H1 (cell line): ENCODE measurements at regions not wholly inside any gene's neighbourhood (a gene's known extent, or its start where the extent isn't known, plus 50 kb on each side); places are given as distances from the start of the nearest gene placed in this dataset.

Experiments
- CTCF ChIA-PET: fragments of 300-600 bp; sonication (Branson Sonifier 250); formaldehyde crosslinking; loops from one replicate; lab custom pipeline; 2021; ENCODE audit not compliant: partially characterized antibody; lab: Charles Lee
- POLR2A ChIA-PET: fragments of 300-600 bp; sonication (Branson Sonifier 250); formaldehyde crosslinking; loops from one replicate; lab custom pipeline; 2021; ENCODE audit warnings: inconsistent platforms; ENCODE audit not compliant: partially characterized antibody; lab: Charles Lee
- DNase-seq, 2 experiments: peaks; one replicate each; pipeline versions ENCODE4 v3.0.0 to v3.0.0-alpha.2; 2010 to 2022; ENCODE audit warnings: low spot score in 2 of 2, low read depth in 1 of 2, mixed read lengths in 1 of 2
- FAIRE-seq: peaks from 2 replicates; lab custom pipeline; 2011; peaks lifted over from hg19 to GRCh38; lab: Jason Lieb, UNC
- H2AFZ ChIP-seq: 2 replicates; pipeline ENCODE4 v1.8.1; 2012; ENCODE audit warnings: low read length, inconsistent platforms
- H2AK5ac ChIP-seq: 2 replicates; pipeline ENCODE4 v1.6.1; 2013; ENCODE audit warnings: low read depth, low read length
- H2BK120ac ChIP-seq: replicated peaks from 2 replicates; pipeline ENCODE3; 2013; ENCODE audit warnings: low read depth, low read length, inconsistent platforms
- H2BK12ac ChIP-seq: 2 replicates; pipeline ENCODE4 v1.6.1; 2013; ENCODE audit warnings: low read depth, low read length
- H2BK15ac ChIP-seq: 2 replicates; pipeline ENCODE4 v1.6.1; 2013; ENCODE audit warnings: low read length
- H2BK20ac ChIP-seq: 2 replicates; pipeline ENCODE4 v1.6.1; 2013; ENCODE audit warnings: low read length
- H2BK5ac ChIP-seq: 2 replicates; pipeline ENCODE4 v1.6.1; 2013; ENCODE audit warnings: low read depth, low read length
- H3K14ac ChIP-seq: 2 replicates; pipeline ENCODE4 v1.6.1; 2013; ENCODE audit warnings: inconsistent platforms; ENCODE audit not compliant: insufficient read length
- H3K18ac ChIP-seq: 2 replicates; pipeline ENCODE4 v1.6.1; 2013; ENCODE audit warnings: low read length; ENCODE audit errors: extremely low read depth
- H3K23ac ChIP-seq: 2 replicates; pipeline ENCODE4 v1.6.1; 2013; ENCODE audit warnings: inconsistent platforms; ENCODE audit not compliant: insufficient read length
- H3K23me2 ChIP-seq: 2 replicates; pipeline ENCODE4 v1.6.1; 2013; ENCODE audit warnings: low read depth, low read length
- H3K27ac ChIP-seq: 2 replicates; pipeline ENCODE4 v1.6.1; 2011; ENCODE audit warnings: low read depth, low read length, inconsistent platforms
- H3K27me3 ChIP-seq, 4 experiments: replicated peaks in 1 of 4; 1 replicate in 1 of 4; 2 replicates in 3 of 4; pipeline versions ENCODE4 v1.6.1 to v1.8.1; 2011 to 2013; ENCODE audit warnings: low read length in 3 of 4, mild to moderate bottlenecking in 3 of 4, inconsistent platforms in 2 of 4, mixed read lengths in 2 of 4, moderate library complexity in 1 of 4; ENCODE audit not compliant: control insufficient read depth in 3 of 4, insufficient read depth in 3 of 4; ENCODE audit errors: extremely low read depth in 1 of 4
- H3K36me3 ChIP-seq, 4 experiments: 2 replicates each; pipeline versions ENCODE4 v1.6.1 to v1.8.1; 2011 to 2013; ENCODE audit warnings: mild to moderate bottlenecking in 4 of 4, low read length in 3 of 4, moderate library complexity in 2 of 4, control low read depth in 1 of 4, inconsistent platforms in 1 of 4; ENCODE audit not compliant: insufficient read depth in 4 of 4, control insufficient read depth in 2 of 4
- H3K4ac ChIP-seq: replicated peaks from 2 replicates; pipeline ENCODE3; 2013; ENCODE audit warnings: low read length, low read depth, mixed read lengths, inconsistent platforms; ENCODE audit not compliant: insufficient read length
- H3K4me1 ChIP-seq, 4 experiments: replicated peaks in 1 of 4; 1 replicate in 1 of 4; 2 replicates in 3 of 4; pipeline versions ENCODE4 v1.6.1 to v1.8.1; 2011 to 2013; ENCODE audit warnings: low read length in 3 of 4, inconsistent platforms in 2 of 4, mixed read lengths in 1 of 4; ENCODE audit not compliant: insufficient read depth in 4 of 4, control insufficient read depth in 3 of 4
- H3K4me2 ChIP-seq, 2 experiments: 2 replicates each; pipeline versions ENCODE4 v1.6.1 to v1.8.1; 2011 to 2013; ENCODE audit warnings: low read depth in 2 of 2, low read length in 2 of 2, control low read depth in 1 of 2, inconsistent platforms in 1 of 2, mild to moderate bottlenecking in 1 of 2; ENCODE audit not compliant: insufficient read depth in 1 of 2
- H3K4me3 ChIP-seq, 4 experiments: fragments of 200-600, 300-600 bp in 1 of 4; sonication (generic), shearing (Covaris generic), sonication (Bioruptor Twin) in 1 of 4; 2 replicates each; pipeline versions ENCODE4 v1.5.1 to v1.8.1; 2011 to 2016; ENCODE audit warnings: low read length in 4 of 4, low read depth in 3 of 4, control low read depth in 2 of 4, inconsistent platforms in 2 of 4, mild to moderate bottlenecking in 2 of 4, mixed read lengths in 1 of 4, moderate library complexity in 1 of 4; ENCODE audit not compliant: insufficient read depth in 2 of 4; ENCODE audit errors: extremely low read depth in 1 of 4
- H3K56ac ChIP-seq: replicated peaks from 2 replicates; pipeline ENCODE3; 2013; ENCODE audit warnings: low read depth, mild to moderate bottlenecking, mixed read lengths, low read length, inconsistent platforms; ENCODE audit not compliant: insufficient read length
- H3K79me1 ChIP-seq: 2 replicates; pipeline ENCODE4 v1.6.1; 2013; ENCODE audit warnings: low read depth, low read length, control low read depth
- H3K79me2 ChIP-seq, 2 experiments: 2 replicates each; pipeline versions ENCODE4 v1.6.1 to v1.8.1; 2012 to 2013; ENCODE audit warnings: low read length in 2 of 2, mild to moderate bottlenecking in 2 of 2, inconsistent platforms in 1 of 2; ENCODE audit not compliant: insufficient read depth in 2 of 2, control insufficient read depth in 1 of 2
- H3K9ac ChIP-seq, 4 experiments: replicated peaks in 1 of 4; 1 replicate in 1 of 4; 2 replicates in 3 of 4; pipeline versions ENCODE4 v1.6.1 to v1.8.1; 2011 to 2013; ENCODE audit warnings: low read depth in 3 of 4, low read length in 3 of 4, control low read depth in 2 of 4, mild to moderate bottlenecking in 2 of 4, moderate library complexity in 2 of 4, inconsistent platforms in 1 of 4; ENCODE audit errors: extremely low read depth in 1 of 4
- H3K9me3 ChIP-seq, 2 experiments: 2 replicates each; pipeline versions ENCODE4 v1.6.1 to v1.8.1; 2012 to 2013; ENCODE audit warnings: mild to moderate bottlenecking in 2 of 2, moderate library complexity in 2 of 2, control low read depth in 1 of 2, inconsistent platforms in 1 of 2, low read depth in 1 of 2, low read length in 1 of 2, mixed read lengths in 1 of 2; ENCODE audit not compliant: insufficient read depth in 2 of 2
- H4K20me1 ChIP-seq, 2 experiments: replicated peaks in 1 of 2; 2 replicates each; pipeline versions ENCODE3 to v1.8.1; 2011 to 2013; ENCODE audit warnings: inconsistent platforms in 2 of 2, low read length in 2 of 2, mild to moderate bottlenecking in 1 of 2; ENCODE audit not compliant: insufficient read depth in 2 of 2, control insufficient read depth in 1 of 2
- H4K5ac ChIP-seq: 2 replicates; pipeline ENCODE4 v1.6.1; 2013; ENCODE audit warnings: low read length, low read depth, mixed read lengths, inconsistent platforms; ENCODE audit not compliant: insufficient read length
- H4K8ac ChIP-seq: 2 replicates; pipeline ENCODE4 v1.8.0; 2013; ENCODE audit warnings: mild to moderate bottlenecking, moderate library complexity, low read length, inconsistent platforms; ENCODE audit not compliant: insufficient read depth; ENCODE audit errors: extremely low read depth
- H4K91ac ChIP-seq: replicated peaks from 2 replicates; pipeline ENCODE3; 2013; ENCODE audit warnings: low read length, mixed read lengths, inconsistent platforms; ENCODE audit not compliant: insufficient read length
- ASH2L ChIP-seq: fragments of 200-600, 300-600 bp; sonication (generic); IDR thresholded peaks from one replicate; pipeline ENCODE4 v1.7.1; 2017; ENCODE audit warnings: low read length
- CBX5 ChIP-seq: fragments of 300-800, 300-1000 bp; sonication (generic); IDR thresholded peaks from 2 replicates; pipeline ENCODE4 v1.7.1; 2016; ENCODE audit warnings: antibody characterized with exemption, low read length, low read depth
- EP300 ChIP-seq, 2 experiments: IDR thresholded peaks; 1 replicate in 1 of 2; 2 replicates in 1 of 2; pipeline ENCODE4 v1.6.1; 2011 to 2012; ENCODE audit warnings: low read depth in 2 of 2, low read length in 2 of 2, mild to moderate bottlenecking in 2 of 2, borderline replicate concordance in 1 of 2, inconsistent platforms in 1 of 2, moderate library complexity in 1 of 2
- KDM4A ChIP-seq: IDR thresholded peaks from one replicate; pipeline ENCODE4 v1.7.1; 2012; ENCODE audit warnings: low read depth, mild to moderate bottlenecking, moderate library complexity, low read length, inconsistent platforms; ENCODE audit not compliant: severe bottlenecking
- MAFK ChIP-seq: IDR thresholded peaks from 2 replicates; pipeline ENCODE4 v1.6.1; 2012; ENCODE audit warnings: low read depth, mild to moderate bottlenecking, improper control_type of control experiment, low read length
- NANOG ChIP-seq: IDR thresholded peaks from 2 replicates; pipeline ENCODE4 v1.6.1; 2011; ENCODE audit warnings: low read length, low read depth, mild to moderate bottlenecking, inconsistent platforms; ENCODE audit not compliant: insufficient read depth, poor library complexity, severe bottlenecking
- SRF ChIP-seq: IDR thresholded peaks from 2 replicates; pipeline ENCODE4 v1.6.1; 2011; ENCODE audit warnings: mild to moderate bottlenecking, low read depth, low read length, moderate library complexity
- TAF1 ChIP-seq: IDR thresholded peaks from 2 replicates; pipeline ENCODE4 v1.6.1; 2011; ENCODE audit warnings: mild to moderate bottlenecking, low read depth, low read length
- ZNF274 ChIP-seq: IDR thresholded peaks from 2 replicates; pipeline ENCODE4 v1.7.0; 2012; ENCODE audit warnings: low read length, borderline replicate concordance; ENCODE audit errors: extremely low read depth
- WGBS, 2 experiments: shearing (Covaris generic) in 1 of 2; methylation state at CpG; one replicate each; pipeline versions ENCODE4 v1.1.6 to v1.1.7; 2013 to 2015; ENCODE audit warnings: low lambda C conversion rate in 2 of 2, mixed read lengths in 2 of 2, inconsistent platforms in 1 of 2, low coverage in 1 of 2, missing lambda C conversion rate in 1 of 2; ENCODE audit not compliant: insufficient replicate concordance in 2 of 2, insufficient coverage in 1 of 2, insufficient read length in 1 of 2; ENCODE audit errors: extremely low coverage in 1 of 2, missing lambda C conversion rate in 1 of 2; 5-methylcytosine and 5-hydroxymethylcytosine counted together
- TF ChIP-seq, protein P1 (sequence below): IDR thresholded peaks from 2 replicates; pipeline ENCODE4 v1.6.1; 2012; ENCODE audit warnings: inconsistent platforms
- TF ChIP-seq, protein P2 (sequence below): IDR thresholded peaks from 2 replicates; pipeline ENCODE4 v1.6.1; 2011; ENCODE audit warnings: low read length, improper control_type of control experiment

GRCh38 chr3:127462111-127462655 lies 128.3 kb downstream of the TPRA1 start:
- H2BK12ac ChIP-seq, result no peak overlapping the region
- CTCF ChIA-PET, result interaction anchor here (1.0 to 1.5 kb wide), 6 partner anchors 9 to 234 kb away, joined by 3 to 7 read pairs (median 4); no protein-coding TSS in a partner anchor
- H4K20me1 ChIP-seq, result peaks cover 2 to 5% of the 10 kb centered on the region in 2 experiments
- no peak overlapping the region for H3K27ac ChIP-seq
- H4K5ac ChIP-seq, result no peak overlapping the region
- FAIRE-seq, result no peak
- H2BK5ac ChIP-seq, result no peak overlapping the region
- no peaks in the 10 kb centered on the region for H3K9me3 ChIP-seq
- no peak overlapping the region for H4K91ac ChIP-seq
- no peak overlapping the region for H2AFZ ChIP-seq
- H3K36me3 ChIP-seq, result no peaks in the 10 kb centered on the region
- peaks cover 2 to 9% (median 4%) of the 10 kb centered on the region in 4 experiments for H3K4me1 ChIP-seq
- H3K79me2 ChIP-seq, result no peaks in the 10 kb centered on the region
- no peak overlapping the region for H3K23ac ChIP-seq
- no peak overlapping the region for H3K9ac ChIP-seq
- H2BK20ac ChIP-seq, result no peak overlapping the region
- no peaks in the 10 kb centered on the region for H3K79me1 ChIP-seq
- H4K8ac ChIP-seq, result no peak overlapping the region
- DNase-seq, result no peak
- no peak overlapping the region for H3K4me2 ChIP-seq
- POLR2A ChIA-PET, result no interaction called here
- no peak overlapping the region for H3K4me3 ChIP-seq
- H3K18ac ChIP-seq, result peak overlapping the region; percentile 24; the same call in 1 of the 2 replicates
- H3K4ac ChIP-seq, result no peak overlapping the region
- no peak overlapping the region for H2BK15ac ChIP-seq
- peaks cover under 1% of the 10 kb centered on the region; the same call in 1 of the 2 replicates for H3K23me2 ChIP-seq
- H3K27me3 ChIP-seq, result peaks cover 9 to 16% (median 13%) of the 10 kb centered on the region in 4 experiments
- WGBS, 2 experiments, result 91% methylated on average over 8 of the region's 8 CpGs; no CpG with 5 or more reads in 1 of the 2 experiments
- no peak overlapping the region for H3K14ac ChIP-seq
- no peak overlapping the region for H3K56ac ChIP-seq
- H2BK120ac ChIP-seq, result no peak overlapping the region
- no peak overlapping the region for H2AK5ac ChIP-seq
- TF ChIP-seq NANOG, result no peak
- TF ChIP-seq, protein P1, sequence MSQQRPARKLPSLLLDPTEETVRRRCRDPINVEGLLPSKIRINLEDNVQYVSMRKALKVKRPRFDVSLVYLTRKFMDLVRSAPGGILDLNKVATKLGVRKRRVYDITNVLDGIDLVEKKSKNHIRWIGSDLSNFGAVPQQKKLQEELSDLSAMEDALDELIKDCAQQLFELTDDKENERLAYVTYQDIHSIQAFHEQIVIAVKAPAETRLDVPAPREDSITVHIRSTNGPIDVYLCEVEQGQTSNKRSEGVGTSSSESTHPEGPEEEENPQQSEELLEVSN, result peak; percentile 89
- no peak for TF ChIP-seq MAFK
- TF ChIP-seq, protein P2, sequence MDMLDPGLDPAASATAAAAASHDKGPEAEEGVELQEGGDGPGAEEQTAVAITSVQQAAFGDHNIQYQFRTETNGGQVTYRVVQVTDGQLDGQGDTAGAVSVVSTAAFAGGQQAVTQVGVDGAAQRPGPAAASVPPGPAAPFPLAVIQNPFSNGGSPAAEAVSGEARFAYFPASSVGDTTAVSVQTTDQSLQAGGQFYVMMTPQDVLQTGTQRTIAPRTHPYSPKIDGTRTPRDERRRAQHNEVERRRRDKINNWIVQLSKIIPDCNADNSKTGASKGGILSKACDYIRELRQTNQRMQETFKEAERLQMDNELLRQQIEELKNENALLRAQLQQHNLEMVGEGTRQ, result no peak
- no peak for TF ChIP-seq SRF
- TF ChIP-seq CBX5, result no peak
- no peak for TF ChIP-seq ZNF274
- TF ChIP-seq EP300 (IDR thresholded peaks at IDR 0.05; ENCODE audit: borderline replicate concordance in 1 of 2, low read depth in 2 of 2, low read length in 2 of 2), result no peak
- TF ChIP-seq ASH2L, result no peak
- TF ChIP-seq TAF1, result no peak
- no peak for TF ChIP-seq KDM4A
